Keratinocyte (primary cell): ENCODE measurements at regions not wholly inside any gene's neighbourhood (a gene's known extent, or its start where the extent isn't known, plus 50 kb on each side); places are given as distances from the start of the nearest gene placed in this dataset.

Experiments used
- EZH2 ChIP-seq: IDR thresholded peaks from one replicate; pipeline ENCODE4 v1.6.1; 2012; ENCODE audit warnings: inconsistent platforms, mild to moderate bottlenecking, low read length, moderate library complexity
- TF ChIP-seq, protein P1 (sequence below), 3 experiments: IDR thresholded peaks in 1 of 3; conservative IDR thresholded peaks in 1 of 3; optimal IDR thresholded peaks in 1 of 3; 2 replicates in 2 of 3; 3 replicates in 1 of 3; pipeline versions ENCODE3 to v1.5.1; 2011; ENCODE audit warnings: low read length in 3 of 3, mild to moderate bottlenecking in 3 of 3, moderate library complexity in 2 of 3, control low read depth in 1 of 3, inconsistent platforms in 1 of 3; ENCODE audit not compliant: insufficient read depth in 2 of 3; ENCODE audit errors: extremely low read depth in 1 of 3

DNA sequence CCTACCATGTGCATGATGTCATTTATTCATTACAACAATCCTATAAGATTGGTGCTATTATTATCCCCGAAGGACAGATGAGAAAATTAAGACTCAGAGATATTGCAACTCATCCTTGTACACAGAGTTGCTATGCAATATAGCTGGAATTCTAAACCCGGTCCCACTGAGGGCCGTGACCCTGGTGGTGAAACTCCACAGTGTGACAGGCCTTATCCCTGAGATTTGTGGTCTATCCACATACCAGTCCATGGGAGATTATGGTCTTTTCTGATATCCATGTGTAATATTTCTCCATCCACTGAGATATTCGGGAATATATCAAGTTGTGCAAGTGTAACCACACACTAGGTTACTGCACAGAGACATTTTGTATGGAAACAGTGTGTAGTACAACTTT, 305.2 kb downstream of the TXNL1 start:
- TF ChIP-seq, protein P1, sequence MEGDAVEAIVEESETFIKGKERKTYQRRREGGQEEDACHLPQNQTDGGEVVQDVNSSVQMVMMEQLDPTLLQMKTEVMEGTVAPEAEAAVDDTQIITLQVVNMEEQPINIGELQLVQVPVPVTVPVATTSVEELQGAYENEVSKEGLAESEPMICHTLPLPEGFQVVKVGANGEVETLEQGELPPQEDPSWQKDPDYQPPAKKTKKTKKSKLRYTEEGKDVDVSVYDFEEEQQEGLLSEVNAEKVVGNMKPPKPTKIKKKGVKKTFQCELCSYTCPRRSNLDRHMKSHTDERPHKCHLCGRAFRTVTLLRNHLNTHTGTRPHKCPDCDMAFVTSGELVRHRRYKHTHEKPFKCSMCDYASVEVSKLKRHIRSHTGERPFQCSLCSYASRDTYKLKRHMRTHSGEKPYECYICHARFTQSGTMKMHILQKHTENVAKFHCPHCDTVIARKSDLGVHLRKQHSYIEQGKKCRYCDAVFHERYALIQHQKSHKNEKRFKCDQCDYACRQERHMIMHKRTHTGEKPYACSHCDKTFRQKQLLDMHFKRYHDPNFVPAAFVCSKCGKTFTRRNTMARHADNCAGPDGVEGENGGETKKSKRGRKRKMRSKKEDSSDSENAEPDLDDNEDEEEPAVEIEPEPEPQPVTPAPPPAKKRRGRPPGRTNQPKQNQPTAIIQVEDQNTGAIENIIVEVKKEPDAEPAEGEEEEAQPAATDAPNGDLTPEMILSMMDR (optimal IDR thresholded peaks at IDR 0.05 in 1 of 3, IDR thresholded peaks at IDR 0.05 in 1 of 3, conservative IDR thresholded peaks at IDR 0.05 in 1 of 3; ENCODE audit: extremely low read depth in 1 of 3, insufficient read depth in 2 of 3, low read length in 3 of 3) = no peak
- TF ChIP-seq EZH2 = no peak
